ENCODE measurements at regions not wholly inside any gene's neighbourhood (a gene's known extent, or its start where the extent isn't known, plus 50 kb on each side); places are given as distances from the start of the nearest gene placed in this dataset.

DNA sequence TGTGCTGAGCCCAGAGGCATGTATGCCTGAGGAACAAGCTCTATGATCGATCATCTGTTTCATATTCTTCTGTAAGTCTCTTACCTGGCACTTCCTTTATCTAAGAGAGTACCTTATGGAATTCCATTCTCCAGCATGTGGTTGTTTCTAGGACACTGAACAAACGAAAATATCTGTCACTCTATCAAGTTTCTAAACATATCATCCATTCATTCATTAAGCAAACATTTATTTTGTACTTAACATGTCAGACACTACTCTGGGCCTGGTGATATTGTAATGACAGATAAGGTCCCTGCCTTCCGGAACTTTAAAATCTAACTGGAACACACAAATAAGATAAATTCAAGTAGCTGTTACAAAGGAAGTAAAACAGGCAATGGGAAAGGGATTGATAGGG is 477.1 kb downstream of the IGSF11 start:
- DNase-seq (ENCODE audit: low read depth): no peak
- TF ChIP-seq, protein P1, sequence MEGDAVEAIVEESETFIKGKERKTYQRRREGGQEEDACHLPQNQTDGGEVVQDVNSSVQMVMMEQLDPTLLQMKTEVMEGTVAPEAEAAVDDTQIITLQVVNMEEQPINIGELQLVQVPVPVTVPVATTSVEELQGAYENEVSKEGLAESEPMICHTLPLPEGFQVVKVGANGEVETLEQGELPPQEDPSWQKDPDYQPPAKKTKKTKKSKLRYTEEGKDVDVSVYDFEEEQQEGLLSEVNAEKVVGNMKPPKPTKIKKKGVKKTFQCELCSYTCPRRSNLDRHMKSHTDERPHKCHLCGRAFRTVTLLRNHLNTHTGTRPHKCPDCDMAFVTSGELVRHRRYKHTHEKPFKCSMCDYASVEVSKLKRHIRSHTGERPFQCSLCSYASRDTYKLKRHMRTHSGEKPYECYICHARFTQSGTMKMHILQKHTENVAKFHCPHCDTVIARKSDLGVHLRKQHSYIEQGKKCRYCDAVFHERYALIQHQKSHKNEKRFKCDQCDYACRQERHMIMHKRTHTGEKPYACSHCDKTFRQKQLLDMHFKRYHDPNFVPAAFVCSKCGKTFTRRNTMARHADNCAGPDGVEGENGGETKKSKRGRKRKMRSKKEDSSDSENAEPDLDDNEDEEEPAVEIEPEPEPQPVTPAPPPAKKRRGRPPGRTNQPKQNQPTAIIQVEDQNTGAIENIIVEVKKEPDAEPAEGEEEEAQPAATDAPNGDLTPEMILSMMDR (IDR thresholded peaks at IDR 0.05; ENCODE audit: low read depth, low read length, missing control alignments): no peak
- H3K4me3 ChIP-seq (ENCODE audit: low read depth, low read length): no peak overlapping the region

DNA sequence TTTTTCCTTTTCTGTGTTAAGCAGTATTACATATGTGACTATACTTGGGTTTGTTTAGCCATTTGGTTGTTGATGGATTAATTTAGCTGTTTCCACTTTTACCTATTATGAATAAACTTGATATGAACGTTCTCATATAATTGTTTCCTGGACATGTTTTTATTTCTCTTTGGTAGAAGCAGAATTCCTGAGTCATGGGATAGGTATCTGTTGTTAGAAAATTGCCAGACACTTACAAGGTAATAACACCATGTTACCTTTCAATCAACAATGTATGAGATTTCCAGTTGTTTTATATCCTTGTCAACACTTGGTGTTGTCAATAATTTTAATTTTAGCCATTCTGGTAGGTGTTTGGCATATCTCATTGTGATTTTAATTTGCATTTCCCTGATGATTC is 475.4 kb downstream of the IGSF11 start:
- no peak overlapping the region for H3K4me3 ChIP-seq (ENCODE audit: low read depth, low read length)
- no peak for DNase-seq (ENCODE audit: low read depth)
- TF ChIP-seq, protein P1 (IDR thresholded peaks at IDR 0.05; ENCODE audit: low read depth, low read length, missing control alignments): no peak

DNA sequence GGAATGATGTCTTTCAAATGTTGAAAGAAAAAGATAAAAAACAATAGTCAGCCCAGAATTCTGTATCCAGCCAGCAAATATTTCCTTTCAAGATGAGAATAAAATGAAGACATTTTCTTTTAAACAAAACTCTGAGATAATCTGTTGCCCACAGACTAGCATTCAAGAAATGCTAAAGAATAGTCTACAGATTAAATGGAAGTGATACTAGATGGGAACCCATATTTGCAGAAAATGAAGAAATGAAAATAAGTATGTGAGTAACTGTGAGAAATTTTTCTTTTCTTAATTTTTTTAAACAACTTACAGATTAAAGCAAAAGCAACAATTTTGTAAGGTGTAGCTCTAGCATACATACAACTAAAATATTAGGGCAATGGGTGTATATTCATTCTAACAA is 469.8 kb downstream of the IGSF11 start:
- DNase-seq (ENCODE audit: low read depth): no peak
- TF ChIP-seq, protein P1 (IDR thresholded peaks at IDR 0.05; ENCODE audit: low read depth, low read length, missing control alignments): no peak
- no peak overlapping the region for H3K4me3 ChIP-seq (ENCODE audit: low read depth, low read length)

DNA sequence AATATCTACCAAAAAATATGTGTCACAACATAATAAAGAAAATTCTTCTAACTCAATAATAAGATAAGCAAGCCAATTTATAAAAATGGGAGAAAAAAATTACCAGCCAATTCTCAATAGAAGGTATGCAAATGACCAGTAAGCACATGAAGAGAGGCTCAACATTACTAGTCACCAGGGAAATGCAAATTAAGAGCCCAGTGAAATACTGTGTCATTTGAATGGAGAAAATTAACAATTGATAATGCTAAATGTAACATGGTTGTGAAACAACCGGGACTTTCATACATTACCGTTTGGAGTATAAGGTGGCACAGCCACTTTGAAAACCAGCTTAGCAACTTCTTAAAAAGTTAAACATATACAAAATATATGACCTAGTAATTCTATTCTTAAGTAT is 460.7 kb downstream of the IGSF11 start:
- no peak overlapping the region for H3K4me3 ChIP-seq (ENCODE audit: low read depth, low read length)
- TF ChIP-seq, protein P1 (IDR thresholded peaks at IDR 0.05; ENCODE audit: low read depth, low read length, missing control alignments): no peak

DNA sequence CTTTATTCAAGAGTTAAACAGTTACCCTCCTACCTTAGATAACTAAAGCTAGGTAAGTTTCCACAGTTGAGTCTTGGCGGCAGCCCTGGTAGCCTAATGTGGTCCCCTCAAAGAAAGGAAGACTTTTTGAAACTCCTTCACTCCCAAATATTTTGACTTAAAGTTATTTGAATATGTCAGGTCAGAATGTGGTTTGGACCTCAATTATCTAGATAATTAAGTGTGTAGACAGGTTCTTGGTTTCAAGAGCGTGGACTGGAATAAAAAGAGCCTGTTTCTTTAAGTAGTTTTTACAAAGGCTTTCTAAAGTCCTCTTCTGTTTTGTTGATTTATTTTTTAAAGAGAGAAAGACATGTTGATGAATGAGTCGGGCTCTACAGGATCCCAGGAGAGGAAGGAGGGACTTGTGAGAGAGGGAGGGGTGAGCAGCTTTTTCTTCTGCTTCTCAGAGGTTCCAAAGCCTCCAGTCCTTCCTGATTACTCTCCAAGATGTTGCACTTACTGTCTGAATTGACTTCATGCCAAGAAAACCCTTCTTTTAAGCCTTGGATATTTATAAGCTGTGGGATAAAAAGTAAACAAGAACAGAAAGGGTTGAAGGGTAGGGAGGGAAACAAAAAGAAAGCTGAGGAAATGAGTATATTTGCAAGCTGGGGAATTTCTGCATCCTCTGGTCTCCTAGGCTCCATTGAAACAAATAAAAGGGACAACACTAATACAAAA is 457.4 kb downstream of the IGSF11 start:
- DNase-seq (ENCODE audit: low read depth): no peak
- no peak overlapping the region for H3K4me3 ChIP-seq (ENCODE audit: low read depth, low read length)
- TF ChIP-seq, protein P1 (IDR thresholded peaks at IDR 0.05; ENCODE audit: low read depth, low read length, missing control alignments): no peak

More for the DNA sequence above, 460.7 kb downstream of the IGSF11 start:
- no peak for DNase-seq (ENCODE audit: low read depth)

DNA sequence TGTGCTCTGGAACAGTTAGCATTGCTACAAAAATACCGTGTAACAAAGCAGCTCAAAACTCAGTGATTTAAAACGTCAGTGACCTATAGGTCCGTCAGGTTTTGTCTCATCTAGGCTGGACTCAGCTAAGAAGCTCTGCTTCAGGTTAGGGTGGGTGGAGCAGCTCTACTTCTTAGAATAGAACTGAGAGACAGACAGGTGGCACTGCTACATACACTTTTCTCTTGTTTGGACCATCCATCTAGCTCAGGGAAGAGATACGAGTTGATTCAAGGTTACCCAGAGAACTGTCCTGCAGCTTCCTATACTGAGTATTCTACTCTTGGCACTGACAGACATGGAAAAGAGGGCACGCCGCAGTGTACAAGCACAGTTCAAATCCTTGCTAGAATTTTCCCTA is 456.1 kb downstream of the IGSF11 start:
- no peak overlapping the region for H3K4me3 ChIP-seq (ENCODE audit: low read depth, low read length)
- TF ChIP-seq, protein P1 (IDR thresholded peaks at IDR 0.05; ENCODE audit: low read depth, low read length, missing control alignments): no peak
- DNase-seq (ENCODE audit: low read depth): no peak

Measured in GM12864 (cell line).